ENCODE measurements at regions not wholly inside any gene's neighbourhood (a gene's known extent, or its start where the extent isn't known, plus 50 kb on each side); places are given as distances from the start of the nearest gene placed in this dataset.
"Not testable (repeated sequence)": the region's sequence is repeated elsewhere in the genome, so short reads cannot be mapped to it uniquely, and the experiment has no call there.

DNA sequence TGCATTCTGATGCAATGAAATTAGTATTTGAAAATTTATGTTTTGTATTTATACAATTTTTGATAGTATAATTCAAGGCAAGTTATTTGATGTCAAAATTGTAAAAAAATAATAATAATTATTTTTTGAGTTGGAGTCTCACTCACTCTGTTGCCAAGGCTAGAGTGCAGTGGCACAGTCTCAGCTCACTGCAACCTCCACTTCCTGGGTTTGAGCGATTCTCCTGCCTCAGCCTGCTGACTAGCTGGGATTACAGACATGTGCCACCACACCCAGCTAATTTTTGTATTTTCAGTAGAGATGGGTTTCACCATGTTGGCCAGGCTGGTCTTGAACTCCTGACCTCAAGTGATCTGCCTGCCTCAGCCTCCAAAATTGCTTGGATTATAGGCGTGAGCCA is 342.4 kb upstream of the ARPP21 start:
- not testable (repeated sequence) for H3K9me3 Mint-ChIP-seq; DNase-seq (ENCODE audit: low spot score); H3K4me1 Mint-ChIP-seq (ENCODE audit: low read depth)

DNA sequence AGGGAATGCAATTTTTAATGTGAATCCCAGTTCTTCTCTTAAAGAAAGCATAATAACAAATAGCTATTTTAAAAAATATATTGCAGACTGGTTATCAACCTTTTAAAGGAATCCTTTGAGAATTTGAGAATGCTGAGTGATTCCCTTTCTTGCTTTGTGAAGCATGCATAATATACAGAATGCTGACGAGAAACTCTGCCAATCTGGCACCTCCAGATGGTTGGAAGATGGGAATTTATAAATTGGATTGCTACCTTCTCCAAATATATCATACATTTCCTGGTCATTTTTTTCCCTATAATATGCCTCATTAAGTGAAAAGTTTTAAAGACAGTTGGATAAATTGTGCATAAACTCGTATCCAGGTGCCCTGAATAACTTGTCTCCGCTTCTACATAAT is 333.9 kb upstream of the ARPP21 start:
- intact Hi-C loops (cut with micrococcal nuclease) = no loop called here
- Mint-ChIP-seq H3K9me3 (no peaks in the 10 kb centered on the region), H3K27ac (no peak overlapping the region), H3K4me3 (no peak overlapping the region), H3K27me3 (ENCODE audit: insufficient read depth) (no peaks in the 10 kb centered on the region), H3K36me3 (ENCODE audit: low read depth) (no peaks in the 10 kb centered on the region), H3K4me1 (ENCODE audit: low read depth) (no peaks in the 10 kb centered on the region)
- DNase-seq (ENCODE audit: low spot score) = no peak

More for the DNA sequence above, 342.4 kb upstream of the ARPP21 start:
- H3K4me3 Mint-ChIP-seq; H3K27ac Mint-ChIP-seq; intact Hi-C loops (cut with micrococcal nuclease); H3K36me3 Mint-ChIP-seq (ENCODE audit: low read depth); H3K27me3 Mint-ChIP-seq (ENCODE audit: insufficient read depth): not testable (repeated sequence)

DNA sequence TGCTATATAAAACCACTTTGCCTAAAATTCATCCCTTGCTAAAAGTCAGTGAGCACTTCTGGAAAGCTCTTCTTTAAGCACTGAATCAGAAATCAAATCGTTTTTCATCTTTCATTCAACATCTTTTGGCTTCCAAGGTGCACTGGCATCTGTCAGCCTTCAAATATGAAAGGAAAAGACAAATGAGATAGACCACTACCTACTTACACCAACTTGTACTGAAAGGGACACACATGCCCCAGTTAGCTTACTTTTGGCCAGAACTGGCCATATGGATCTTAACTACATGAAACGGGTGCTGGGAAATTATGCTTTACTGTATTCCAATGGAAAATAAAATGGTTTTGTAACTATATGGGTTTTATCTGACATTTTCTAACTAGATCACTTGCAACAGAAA is 332.0 kb upstream of the ARPP21 start:
- Mint-ChIP-seq H3K27me3 (ENCODE audit: insufficient read depth) (no peaks in the 10 kb centered on the region), H3K27ac (no peak overlapping the region), H3K4me3 (no peak overlapping the region), H3K4me1 (ENCODE audit: low read depth) (no peaks in the 10 kb centered on the region), H3K36me3 (ENCODE audit: low read depth) (no peaks in the 10 kb centered on the region), H3K9me3 (no peaks in the 10 kb centered on the region)
- intact Hi-C loops (cut with micrococcal nuclease) = no loop called here
- DNase-seq (ENCODE audit: low spot score) = no peak

DNA sequence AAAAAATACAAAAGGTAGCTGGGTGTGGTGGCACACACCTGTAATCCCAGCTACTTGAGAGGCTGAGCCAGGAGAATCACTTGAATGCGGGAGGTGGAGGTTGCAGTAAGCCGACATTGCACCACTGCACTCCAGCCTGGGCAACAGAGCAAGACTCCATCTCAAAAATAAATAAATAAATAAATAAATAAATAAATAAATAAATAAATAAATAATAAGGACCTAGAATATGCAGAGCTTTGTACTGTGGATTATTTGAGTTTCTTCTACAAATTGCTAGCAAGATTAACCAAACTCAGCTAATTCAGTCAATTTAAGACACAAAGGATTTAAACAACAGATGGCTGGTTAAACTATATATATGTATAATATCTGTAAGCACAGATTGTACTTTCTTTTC is 322.5 kb upstream of the ARPP21 start:
- H3K9me3 Mint-ChIP-seq; H3K36me3 Mint-ChIP-seq (ENCODE audit: low read depth); H3K4me3 Mint-ChIP-seq; H3K27ac Mint-ChIP-seq; H3K27me3 Mint-ChIP-seq (ENCODE audit: insufficient read depth); H3K4me1 Mint-ChIP-seq (ENCODE audit: low read depth); intact Hi-C loops (cut with micrococcal nuclease); DNase-seq (ENCODE audit: low spot score): not testable (repeated sequence)

DNA sequence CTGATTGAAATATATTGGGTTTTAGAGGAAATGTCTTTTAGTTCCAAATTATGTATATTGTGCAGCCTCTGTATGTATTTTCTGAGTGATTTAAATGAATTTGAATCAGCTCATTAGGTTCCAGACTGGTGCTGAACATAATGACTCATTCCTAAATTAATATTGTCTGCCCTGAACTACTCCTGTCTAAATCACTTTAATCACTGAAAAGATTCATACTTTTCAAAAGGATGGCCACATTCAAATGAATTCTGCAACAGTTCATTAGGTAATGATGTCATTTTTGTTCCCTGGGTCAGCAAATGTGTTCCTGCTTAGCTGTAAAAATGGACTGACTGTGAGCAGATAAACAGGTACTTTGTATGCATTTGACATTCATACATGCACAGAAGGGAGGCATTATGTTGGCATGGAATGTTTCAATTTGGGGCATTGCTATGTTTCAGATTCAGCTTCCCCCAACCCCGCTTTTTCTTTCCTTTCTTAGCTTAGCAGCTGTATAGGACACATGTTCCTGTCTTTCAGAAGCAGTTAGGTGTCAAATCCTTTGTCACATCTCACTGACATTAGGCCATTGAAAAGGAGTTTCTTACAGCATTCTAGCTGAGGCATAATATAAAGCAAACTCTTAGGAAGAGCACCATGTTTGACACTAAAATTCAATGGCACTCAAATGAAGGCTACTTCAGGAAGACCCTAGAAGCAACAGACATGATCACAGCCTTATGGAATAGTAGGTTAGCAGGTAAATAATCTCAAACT is 318.5 kb upstream of the ARPP21 start:
- no peak overlapping the region for H3K27ac Mint-ChIP-seq
- H3K9me3 Mint-ChIP-seq = no peaks in the 10 kb centered on the region
- H3K27me3 Mint-ChIP-seq (ENCODE audit: insufficient read depth) = no peaks in the 10 kb centered on the region
- no peak overlapping the region for H3K4me3 Mint-ChIP-seq
- intact Hi-C loops (cut with micrococcal nuclease) = no loop called here
- H3K4me1 Mint-ChIP-seq (ENCODE audit: low read depth) = no peaks in the 10 kb centered on the region
- H3K36me3 Mint-ChIP-seq (ENCODE audit: low read depth) = no peaks in the 10 kb centered on the region
- DNase-seq (ENCODE audit: low spot score) = no peak

DNA sequence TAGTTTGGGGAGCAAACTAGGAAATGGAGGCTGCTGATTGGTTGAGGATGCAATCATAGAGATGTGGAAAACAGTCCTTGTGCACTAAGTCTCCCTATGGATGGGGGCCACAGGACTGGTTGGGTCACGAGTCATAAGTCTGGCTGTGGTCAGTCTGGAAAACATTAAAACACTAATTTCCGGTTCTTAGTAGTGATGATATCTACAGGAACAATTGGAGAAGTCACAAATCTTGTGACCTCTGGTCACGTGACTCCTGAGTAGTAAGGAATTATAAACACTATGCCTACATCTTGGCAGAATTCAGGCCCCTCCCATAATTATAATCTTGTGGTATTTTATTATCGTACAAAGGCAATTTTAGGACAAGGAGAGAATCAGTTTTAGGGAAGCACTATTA is 317.3 kb upstream of the ARPP21 start:
- Mint-ChIP-seq H3K9me3 (no peaks in the 10 kb centered on the region), H3K4me1 (ENCODE audit: low read depth) (no peaks in the 10 kb centered on the region), H3K27me3 (ENCODE audit: insufficient read depth) (no peaks in the 10 kb centered on the region), H3K36me3 (ENCODE audit: low read depth) (no peaks in the 10 kb centered on the region), H3K27ac (no peak overlapping the region), H3K4me3 (no peak overlapping the region)
- intact Hi-C loops (cut with micrococcal nuclease) = no loop called here
- DNase-seq (ENCODE audit: low spot score) = no peak

DNA sequence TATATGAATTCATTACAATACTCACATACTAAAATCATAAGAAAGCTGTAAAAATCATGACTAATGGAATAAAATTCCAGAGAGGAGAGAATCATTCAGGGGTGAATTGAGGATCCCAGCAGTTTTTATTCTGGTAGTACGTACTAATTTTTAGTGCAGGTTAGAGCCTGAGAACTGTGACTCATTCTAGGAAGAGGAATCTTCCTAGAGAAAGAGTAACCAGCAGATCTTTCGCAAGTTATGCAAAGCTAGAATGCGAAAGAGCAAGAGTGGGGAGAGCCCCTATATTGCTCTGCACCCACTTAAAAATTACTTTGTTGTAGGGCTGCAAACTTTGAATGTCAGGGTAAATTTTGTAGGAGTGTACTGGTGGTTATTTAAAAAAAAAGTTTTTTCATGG is 303.6 kb upstream of the ARPP21 start:
- Mint-ChIP-seq H3K36me3 (ENCODE audit: low read depth) (no peaks in the 10 kb centered on the region), H3K4me3 (no peak overlapping the region), H3K4me1 (ENCODE audit: low read depth) (no peaks in the 10 kb centered on the region), H3K27me3 (ENCODE audit: insufficient read depth) (no peaks in the 10 kb centered on the region), H3K9me3 (no peaks in the 10 kb centered on the region), H3K27ac (no peak overlapping the region)
- intact Hi-C loops (cut with micrococcal nuclease) = no loop called here
- DNase-seq (ENCODE audit: low spot score) = no peak

DNA sequence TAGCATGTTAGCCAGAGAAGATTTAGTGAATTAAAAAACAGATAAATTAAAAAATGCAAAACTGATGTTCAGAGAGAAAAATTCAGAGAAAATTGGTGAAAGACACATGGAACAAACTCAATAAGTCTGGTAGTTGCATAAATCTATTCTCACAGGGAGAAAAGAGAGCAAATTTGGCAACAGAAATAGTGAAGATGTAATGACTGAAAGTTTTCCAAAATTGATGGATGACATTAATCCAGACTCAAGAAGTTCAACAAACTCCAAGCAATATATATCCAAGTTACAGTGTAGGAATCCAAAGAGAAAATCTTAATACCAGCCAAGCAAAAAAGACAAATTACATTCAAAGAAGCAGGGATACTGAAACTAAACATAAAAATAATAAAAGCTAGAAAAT is 302.7 kb upstream of the ARPP21 start:
- no peaks in the 10 kb centered on the region for H3K27me3 Mint-ChIP-seq (ENCODE audit: insufficient read depth)
- no peaks in the 10 kb centered on the region for H3K4me1 Mint-ChIP-seq (ENCODE audit: low read depth)
- H3K4me3 Mint-ChIP-seq = no peak overlapping the region
- no peak for DNase-seq (ENCODE audit: low spot score)
- intact Hi-C loops (cut with micrococcal nuclease) = no loop called here
- H3K36me3 Mint-ChIP-seq (ENCODE audit: low read depth) = no peaks in the 10 kb centered on the region
- H3K27ac Mint-ChIP-seq = no peak overlapping the region
- no peaks in the 10 kb centered on the region for H3K9me3 Mint-ChIP-seq

DNA sequence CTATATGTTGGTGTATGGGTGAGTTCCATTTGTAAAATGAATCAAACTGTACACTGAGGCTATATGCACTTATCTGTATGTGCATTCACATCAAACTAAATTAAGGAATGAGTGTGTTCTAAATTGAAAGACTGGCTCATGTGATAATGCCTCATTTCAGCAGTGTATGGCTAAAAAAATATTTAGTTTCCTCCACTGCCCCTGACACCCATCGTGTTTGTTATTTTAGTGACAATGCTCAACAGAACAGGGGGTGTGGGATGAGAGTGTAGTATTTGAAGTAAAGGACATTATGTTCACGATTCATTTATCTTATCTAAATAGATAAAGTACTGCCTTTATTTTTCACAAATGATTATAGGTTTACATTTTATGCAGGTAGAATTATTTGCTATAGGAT is 301.1 kb upstream of the ARPP21 start:
- intact Hi-C loops (cut with micrococcal nuclease) = no loop called here
- Mint-ChIP-seq H3K27ac (no peak overlapping the region), H3K4me3 (no peak overlapping the region), H3K4me1 (ENCODE audit: low read depth) (no peaks in the 10 kb centered on the region), H3K9me3 (no peaks in the 10 kb centered on the region), H3K36me3 (ENCODE audit: low read depth) (no peaks in the 10 kb centered on the region), H3K27me3 (ENCODE audit: insufficient read depth) (no peaks in the 10 kb centered on the region)
- DNase-seq (ENCODE audit: low spot score) = no peak

DNA sequence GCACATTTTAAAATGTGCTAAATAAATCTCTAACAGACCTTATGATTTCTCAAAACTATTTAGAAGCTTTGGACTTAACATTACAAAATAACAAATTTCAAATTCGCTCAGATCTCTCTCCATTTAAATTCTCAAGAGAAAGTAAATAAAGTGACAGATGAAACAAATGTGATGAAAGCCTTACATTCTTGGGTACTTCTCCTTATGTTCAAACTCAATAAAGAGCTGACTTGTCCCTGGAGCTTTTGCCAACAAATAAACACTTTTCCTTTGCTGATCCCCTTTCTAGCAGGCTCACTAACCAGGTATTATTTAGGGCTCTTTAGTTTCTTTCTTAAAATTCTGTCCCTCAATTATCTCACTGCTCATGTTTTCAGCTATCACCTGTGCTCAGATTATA is 259.1 kb upstream of the ARPP21 start:
- intact Hi-C loops (cut with micrococcal nuclease) = no loop called here
- Mint-ChIP-seq H3K36me3 (ENCODE audit: low read depth) (no peaks in the 10 kb centered on the region), H3K27ac (no peak overlapping the region), H3K4me1 (ENCODE audit: low read depth) (no peaks in the 10 kb centered on the region), H3K9me3 (no peaks in the 10 kb centered on the region), H3K27me3 (ENCODE audit: insufficient read depth) (no peaks in the 10 kb centered on the region), H3K4me3 (no peak overlapping the region)
- no peak for DNase-seq (ENCODE audit: low spot score)

DNA sequence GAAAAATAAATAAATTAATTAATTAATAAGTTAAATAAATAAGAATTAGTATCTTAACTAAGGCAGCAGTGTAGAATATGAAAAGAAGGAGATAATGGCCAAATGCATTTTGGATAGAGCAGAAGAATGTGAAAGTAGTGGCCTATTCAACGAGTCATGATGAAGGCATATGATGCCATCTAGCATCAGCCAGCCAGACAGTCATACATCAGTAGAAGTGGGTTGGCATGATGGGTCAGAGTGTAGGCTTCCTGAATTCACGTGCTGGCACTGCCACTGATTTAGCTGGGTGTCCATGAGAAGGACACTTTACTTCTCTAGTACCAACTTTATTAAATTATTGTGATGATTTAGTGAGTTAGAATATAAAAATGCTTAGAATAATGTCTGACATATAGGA is 256.1 kb upstream of the ARPP21 start:
- Mint-ChIP-seq H3K27me3 (ENCODE audit: insufficient read depth) (no peaks in the 10 kb centered on the region), H3K36me3 (ENCODE audit: low read depth) (no peaks in the 10 kb centered on the region), H3K4me3 (no peak overlapping the region), H3K27ac (no peak overlapping the region), H3K9me3 (no peaks in the 10 kb centered on the region), H3K4me1 (ENCODE audit: low read depth) (no peaks in the 10 kb centered on the region)
- no peak for DNase-seq (ENCODE audit: low spot score)
- intact Hi-C loops (cut with micrococcal nuclease) = no loop called here

DNA sequence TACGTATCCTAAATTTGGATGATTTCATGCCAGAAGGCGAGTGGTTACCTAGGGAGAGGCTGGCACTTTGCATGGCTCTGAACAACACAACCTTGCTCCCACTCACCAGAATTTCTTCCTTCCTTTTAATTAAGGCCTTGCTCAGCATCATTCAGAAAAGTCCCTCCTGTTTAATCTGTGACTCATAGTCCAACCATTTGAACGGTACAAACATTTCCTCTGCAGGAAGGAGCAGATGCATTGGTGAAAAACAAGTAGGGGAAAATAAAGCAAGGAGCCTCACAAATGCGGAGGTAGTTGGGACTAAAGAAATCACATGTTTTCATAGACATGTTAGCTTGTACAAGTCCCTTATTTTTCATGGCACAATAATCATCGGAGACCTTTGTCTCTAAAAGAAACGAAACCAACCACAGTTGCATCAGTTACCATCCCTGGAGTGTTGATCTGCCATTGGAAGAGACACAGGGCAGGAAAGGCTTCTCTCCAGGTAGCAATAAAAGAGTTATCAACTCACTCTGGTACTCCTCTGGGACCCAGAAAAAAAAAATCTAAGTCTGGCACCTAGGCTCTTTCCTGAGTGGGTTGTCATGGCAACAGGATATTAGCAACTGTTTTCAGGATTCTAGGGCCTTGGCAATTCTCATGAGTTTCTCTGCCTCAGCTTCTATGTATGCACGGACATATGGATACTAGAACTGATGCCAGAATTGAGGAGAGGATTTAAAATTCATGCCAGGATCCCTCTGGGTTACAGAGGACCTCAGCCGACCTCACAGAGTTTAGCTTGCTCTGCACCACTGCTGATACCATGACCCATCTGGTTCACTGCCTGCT is 255.4 kb upstream of the ARPP21 start:
- Mint-ChIP-seq H3K9me3 (no peaks in the 10 kb centered on the region), H3K27me3 (ENCODE audit: insufficient read depth) (no peaks in the 10 kb centered on the region), H3K4me3 (no peak overlapping the region), H3K36me3 (ENCODE audit: low read depth) (no peaks in the 10 kb centered on the region), H3K27ac (no peak overlapping the region), H3K4me1 (ENCODE audit: low read depth) (no peaks in the 10 kb centered on the region)
- intact Hi-C loops (cut with micrococcal nuclease) = no loop called here
- no peak for DNase-seq (ENCODE audit: low spot score)

DNA sequence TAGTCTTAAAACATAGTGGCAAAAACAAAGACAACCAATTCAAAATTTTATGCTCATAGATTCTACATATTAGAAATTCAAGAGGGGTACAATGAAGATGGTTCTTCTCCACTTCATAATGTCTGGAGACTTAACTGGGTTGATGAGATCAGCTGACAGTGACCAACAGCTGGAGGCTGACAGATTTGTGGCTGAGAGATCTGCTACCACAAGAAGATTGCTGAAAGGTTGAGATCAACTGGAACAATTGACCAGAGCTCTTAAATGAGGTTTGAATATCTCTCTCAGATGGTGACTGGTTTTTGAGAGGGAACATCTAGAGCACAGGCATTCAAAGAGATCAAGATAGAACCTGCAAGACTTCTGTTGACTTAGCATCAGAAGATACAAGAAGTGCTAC is 254.1 kb upstream of the ARPP21 start:
- no peaks in the 10 kb centered on the region for H3K9me3 Mint-ChIP-seq

More for the DNA sequence above, 254.1 kb upstream of the ARPP21 start:
- Mint-ChIP-seq H3K27me3 (ENCODE audit: insufficient read depth) (no peaks in the 10 kb centered on the region), H3K4me1 (ENCODE audit: low read depth) (no peaks in the 10 kb centered on the region), H3K36me3 (ENCODE audit: low read depth) (no peaks in the 10 kb centered on the region), H3K4me3 (no peak overlapping the region), H3K27ac (no peak overlapping the region)
- DNase-seq (ENCODE audit: low spot score) = no peak
- intact Hi-C loops (cut with micrococcal nuclease) = no loop called here
